Nephron (organoid): ENCODE measurements at regions not wholly inside any gene's neighbourhood (a gene's known extent, or its start where the extent isn't known, plus 50 kb on each side); places are given as distances from the start of the nearest gene placed in this dataset.
"Not testable (repeated sequence)": the region's sequence is repeated elsewhere in the genome, so short reads cannot be mapped to it uniquely, and the experiment has no call there.

Source experiments
- H3K27ac Mint-ChIP-seq, 3 experiments: 2 replicates each; pipeline ENCODE4 v1.8.0; 2020; ENCODE audit warnings: mixed read lengths in 3 of 3, mild to moderate bottlenecking in 2 of 3, moderate library complexity in 1 of 3
- H3K27me3 Mint-ChIP-seq: 2 replicates; pipeline ENCODE4 v1.8.0; 2021; ENCODE audit warnings: low read depth, mild to moderate bottlenecking, moderate library complexity, mixed read lengths
- H3K36me3 Mint-ChIP-seq: 2 replicates; pipeline ENCODE4 v1.8.0; 2020; ENCODE audit warnings: low read depth, mixed read lengths
- H3K4me1 Mint-ChIP-seq: 2 replicates; pipeline ENCODE4 v1.8.0; 2020; ENCODE audit warnings: mixed read lengths
- H3K4me3 Mint-ChIP-seq, 3 experiments: 2 replicates each; pipeline ENCODE4 v1.8.0; 2020; ENCODE audit warnings: mild to moderate bottlenecking in 3 of 3, mixed read lengths in 3 of 3, moderate library complexity in 2 of 3
- H3K9me3 Mint-ChIP-seq: 2 replicates; pipeline ENCODE4 v1.8.0; 2020; ENCODE audit warnings: mixed read lengths
- TF ChIP-seq, protein P1 (sequence below), 3 experiments: fragments of 200-600 bp; sonication (generic); IDR thresholded peaks; one replicate each; pipeline ENCODE4 v1.5.0; 2021; ENCODE audit warnings: antibody characterized with exemption in 3 of 3; ENCODE audit not compliant: unreplicated experiment in 3 of 3

DNA sequence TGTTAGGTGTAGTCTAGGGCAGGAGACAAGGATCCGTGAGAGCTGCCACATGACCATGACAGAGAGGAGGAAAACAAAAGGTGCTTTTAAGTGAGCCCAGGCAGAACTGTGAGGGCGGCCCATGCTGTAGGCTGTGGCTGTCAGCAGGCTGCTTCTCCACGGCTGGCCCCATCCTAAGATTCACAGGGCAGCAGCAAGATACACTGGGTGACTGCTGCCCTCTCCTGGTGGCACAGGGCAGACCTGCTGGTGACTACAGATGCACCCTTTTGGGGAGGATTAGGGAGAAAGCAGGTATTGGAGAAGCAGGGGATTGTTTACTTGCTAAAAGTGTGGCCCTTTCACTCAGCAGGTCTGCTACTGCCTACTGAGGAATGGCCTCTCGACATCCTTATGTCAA is 112.2 kb upstream of the CCZ1B start:
- not testable (repeated sequence) for H3K36me3 Mint-ChIP-seq, H3K4me1 Mint-ChIP-seq, H3K27ac Mint-ChIP-seq, H3K4me3 Mint-ChIP-seq, H3K27me3 Mint-ChIP-seq, H3K9me3 Mint-ChIP-seq
- TF ChIP-seq, protein P1, sequence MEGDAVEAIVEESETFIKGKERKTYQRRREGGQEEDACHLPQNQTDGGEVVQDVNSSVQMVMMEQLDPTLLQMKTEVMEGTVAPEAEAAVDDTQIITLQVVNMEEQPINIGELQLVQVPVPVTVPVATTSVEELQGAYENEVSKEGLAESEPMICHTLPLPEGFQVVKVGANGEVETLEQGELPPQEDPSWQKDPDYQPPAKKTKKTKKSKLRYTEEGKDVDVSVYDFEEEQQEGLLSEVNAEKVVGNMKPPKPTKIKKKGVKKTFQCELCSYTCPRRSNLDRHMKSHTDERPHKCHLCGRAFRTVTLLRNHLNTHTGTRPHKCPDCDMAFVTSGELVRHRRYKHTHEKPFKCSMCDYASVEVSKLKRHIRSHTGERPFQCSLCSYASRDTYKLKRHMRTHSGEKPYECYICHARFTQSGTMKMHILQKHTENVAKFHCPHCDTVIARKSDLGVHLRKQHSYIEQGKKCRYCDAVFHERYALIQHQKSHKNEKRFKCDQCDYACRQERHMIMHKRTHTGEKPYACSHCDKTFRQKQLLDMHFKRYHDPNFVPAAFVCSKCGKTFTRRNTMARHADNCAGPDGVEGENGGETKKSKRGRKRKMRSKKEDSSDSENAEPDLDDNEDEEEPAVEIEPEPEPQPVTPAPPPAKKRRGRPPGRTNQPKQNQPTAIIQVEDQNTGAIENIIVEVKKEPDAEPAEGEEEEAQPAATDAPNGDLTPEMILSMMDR (IDR thresholded peaks at IDR 0.05; ENCODE audit: unreplicated experiment in 3 of 3), result peak; percentile 36 to 62 (median 51)

DNA sequence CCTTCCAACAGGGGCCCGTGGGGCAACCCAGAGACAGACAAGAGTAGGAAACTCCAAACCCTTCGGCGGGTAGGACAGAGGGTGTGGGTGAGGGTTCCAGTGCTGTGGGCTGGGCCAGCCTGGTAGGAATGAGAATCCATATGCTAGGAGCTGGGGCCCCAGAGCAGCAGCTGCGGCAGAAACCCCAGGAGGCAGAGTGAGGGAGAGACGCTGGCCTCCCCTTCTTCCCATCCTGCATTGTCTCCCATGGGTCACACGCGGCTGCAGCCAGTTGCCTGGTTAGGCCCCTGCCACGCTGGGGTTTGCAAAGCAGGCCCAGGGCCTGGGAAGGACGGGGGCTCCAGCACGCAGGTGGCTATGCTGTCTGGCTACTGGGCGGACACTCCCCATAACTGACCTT is 113.1 kb upstream of the CCZ1B start:
- H3K27ac Mint-ChIP-seq, H3K4me1 Mint-ChIP-seq, H3K36me3 Mint-ChIP-seq, H3K4me3 Mint-ChIP-seq, H3K27me3 Mint-ChIP-seq, H3K9me3 Mint-ChIP-seq: not testable (repeated sequence)

DNA sequence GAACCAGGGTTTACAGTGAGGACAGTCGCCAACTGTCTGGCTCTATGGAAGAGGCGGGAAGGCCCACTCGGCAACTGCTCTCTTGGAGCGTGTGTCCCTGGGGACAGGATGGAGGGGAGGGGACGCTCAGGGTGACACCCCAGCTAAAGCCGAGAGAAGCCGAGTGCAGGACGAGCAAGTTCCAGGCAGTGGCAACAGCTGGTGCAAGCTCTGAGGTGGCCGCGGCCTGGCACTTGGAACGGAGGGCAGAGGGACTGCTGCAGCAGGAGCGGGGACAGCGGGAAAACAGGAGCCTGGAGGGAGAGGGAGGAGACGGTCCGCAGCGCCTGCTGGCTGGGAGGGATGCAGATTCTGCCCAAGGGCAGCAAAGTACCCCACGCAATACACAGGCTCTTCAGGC is 113.8 kb upstream of the CCZ1B start:
- H3K36me3 Mint-ChIP-seq, H3K27me3 Mint-ChIP-seq, H3K9me3 Mint-ChIP-seq, H3K4me1 Mint-ChIP-seq, H3K27ac Mint-ChIP-seq, H3K4me3 Mint-ChIP-seq: not testable (repeated sequence)

DNA sequence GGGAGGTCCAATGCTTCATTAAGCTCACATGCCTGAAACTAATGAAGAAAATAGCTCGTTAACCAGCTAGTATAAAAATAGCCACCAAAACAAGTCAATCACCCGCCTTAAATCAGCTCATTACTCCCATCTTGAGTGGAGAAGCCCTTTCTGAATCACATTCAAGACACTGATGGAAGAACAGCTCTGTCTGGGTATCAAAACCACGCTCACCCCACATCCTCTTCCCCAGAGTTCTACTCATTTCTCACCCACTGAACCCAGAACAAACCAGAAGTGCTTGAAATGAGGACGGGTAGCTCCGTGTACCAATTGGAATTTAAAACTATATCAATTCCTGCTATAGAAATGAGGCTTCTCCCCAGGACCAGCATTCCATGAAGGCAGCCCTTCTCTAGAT is 120.8 kb upstream of the CCZ1B start:
- not testable (repeated sequence) for H3K9me3 Mint-ChIP-seq, H3K36me3 Mint-ChIP-seq, H3K27ac Mint-ChIP-seq, H3K4me3 Mint-ChIP-seq, H3K4me1 Mint-ChIP-seq
- peaks cover 18% of the 10 kb centered on the region for H3K27me3 Mint-ChIP-seq

DNA sequence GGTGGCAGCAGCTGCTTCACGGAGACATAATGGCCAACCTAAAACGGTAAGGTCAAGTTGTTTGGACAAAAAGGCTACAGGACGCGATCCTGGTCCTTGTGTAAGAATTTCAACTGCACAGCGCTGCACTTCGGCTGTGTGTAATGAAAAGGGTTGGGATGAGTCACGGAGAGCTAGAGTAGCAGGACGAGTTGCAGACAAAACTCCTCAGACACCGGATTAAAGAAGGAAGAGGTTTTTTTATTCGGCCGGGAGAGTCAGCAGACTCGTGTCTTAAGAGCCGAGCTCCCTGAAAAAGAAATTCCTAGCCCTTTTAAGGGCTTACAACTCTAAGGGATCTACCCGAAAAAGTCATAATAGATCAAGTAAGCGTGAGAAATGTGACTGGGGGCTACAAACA is 124.2 kb upstream of the CCZ1B start:
- H3K27ac Mint-ChIP-seq, result peak overlapping the region in 1 of 3 experiments; percentile 2
- not testable (repeated sequence) for H3K4me3 Mint-ChIP-seq, H3K36me3 Mint-ChIP-seq, H3K9me3 Mint-ChIP-seq, H3K4me1 Mint-ChIP-seq
- peaks cover 15% of the 10 kb centered on the region for H3K27me3 Mint-ChIP-seq

DNA sequence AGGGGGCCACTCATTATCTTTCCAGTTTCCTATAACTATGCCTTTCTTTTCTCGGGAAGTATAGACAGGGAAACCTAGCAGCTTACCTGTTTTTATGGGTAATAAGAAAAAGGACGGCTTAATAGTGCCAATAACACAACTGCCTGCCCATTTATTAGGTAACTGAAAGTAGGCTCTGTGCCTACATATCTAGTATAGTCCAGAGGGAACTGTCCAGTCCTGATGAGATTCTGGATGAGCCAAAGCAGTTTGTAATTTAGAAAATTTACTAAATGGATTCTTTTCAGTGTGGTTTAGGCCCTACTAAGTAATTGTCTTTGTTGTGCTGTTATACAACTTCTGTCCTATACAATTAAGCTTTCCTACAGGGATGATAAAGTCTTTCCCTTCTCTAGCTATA is 125.5 kb upstream of the CCZ1B start:
- peaks cover 15% of the 10 kb centered on the region for H3K27me3 Mint-ChIP-seq
- H3K36me3 Mint-ChIP-seq, H3K4me3 Mint-ChIP-seq, H3K4me1 Mint-ChIP-seq, H3K27ac Mint-ChIP-seq, H3K9me3 Mint-ChIP-seq: not testable (repeated sequence)

DNA sequence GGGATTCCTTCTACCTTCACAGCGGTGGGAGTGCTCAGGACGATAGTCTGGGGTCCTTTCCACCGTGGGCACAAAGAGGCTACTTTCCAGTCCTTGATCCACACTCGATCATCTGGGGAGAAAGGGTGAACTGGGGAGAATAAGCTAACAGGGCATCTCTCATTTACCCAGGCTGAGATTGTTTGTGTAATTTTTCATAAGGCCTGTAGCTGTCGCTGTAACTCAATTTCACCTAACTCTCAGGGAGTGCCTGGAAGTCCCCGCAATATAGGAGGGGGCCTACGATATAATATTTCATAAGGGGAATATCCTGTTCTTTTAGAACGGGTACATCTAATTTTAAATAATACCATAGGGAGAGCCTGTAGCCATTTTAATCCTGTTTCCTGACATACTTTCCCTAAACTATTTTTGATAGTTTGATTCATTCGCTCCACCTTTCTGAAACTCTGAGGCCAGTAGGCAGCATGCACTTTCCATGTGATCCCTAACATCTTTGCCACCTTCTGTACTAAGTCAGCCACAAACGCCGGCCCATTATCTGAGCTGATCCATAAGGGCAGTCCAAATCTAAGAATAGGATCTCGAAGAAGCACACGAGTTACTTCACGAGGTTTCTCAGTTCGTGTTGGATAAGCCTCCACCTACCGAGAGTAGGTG is 127.2 kb upstream of the CCZ1B start:
- H3K27me3 Mint-ChIP-seq, result peaks cover 12% of the 10 kb centered on the region
- H3K27ac Mint-ChIP-seq, H3K9me3 Mint-ChIP-seq, H3K36me3 Mint-ChIP-seq, H3K4me1 Mint-ChIP-seq, H3K4me3 Mint-ChIP-seq: not testable (repeated sequence)
- TF ChIP-seq, protein P1 (IDR thresholded peaks at IDR 0.05; ENCODE audit: unreplicated experiment in 3 of 3), result peak; percentile 46 to 57 (median 49)

DNA sequence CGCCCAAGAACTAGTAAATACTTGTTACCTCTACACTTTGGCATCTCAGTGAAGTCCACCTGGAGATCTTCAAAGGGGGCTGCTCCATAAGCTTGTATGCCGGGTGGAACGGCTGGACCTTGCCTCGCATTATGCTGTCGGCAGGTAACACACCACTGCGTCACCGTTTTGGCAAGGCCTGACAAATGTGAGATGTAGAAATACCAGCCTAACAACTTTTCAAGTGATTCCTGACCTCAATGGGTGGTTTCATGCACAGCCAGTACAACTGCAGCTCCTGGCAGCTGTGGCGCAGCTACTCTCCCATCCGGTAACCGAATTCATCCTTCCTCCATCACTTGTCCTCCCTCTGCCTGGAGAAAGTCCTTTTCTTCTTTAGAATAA is 127.7 kb upstream of the CCZ1B start:
- H3K27ac Mint-ChIP-seq, H3K4me1 Mint-ChIP-seq, H3K27me3 Mint-ChIP-seq, H3K4me3 Mint-ChIP-seq, H3K36me3 Mint-ChIP-seq, H3K9me3 Mint-ChIP-seq: not testable (repeated sequence)

DNA sequence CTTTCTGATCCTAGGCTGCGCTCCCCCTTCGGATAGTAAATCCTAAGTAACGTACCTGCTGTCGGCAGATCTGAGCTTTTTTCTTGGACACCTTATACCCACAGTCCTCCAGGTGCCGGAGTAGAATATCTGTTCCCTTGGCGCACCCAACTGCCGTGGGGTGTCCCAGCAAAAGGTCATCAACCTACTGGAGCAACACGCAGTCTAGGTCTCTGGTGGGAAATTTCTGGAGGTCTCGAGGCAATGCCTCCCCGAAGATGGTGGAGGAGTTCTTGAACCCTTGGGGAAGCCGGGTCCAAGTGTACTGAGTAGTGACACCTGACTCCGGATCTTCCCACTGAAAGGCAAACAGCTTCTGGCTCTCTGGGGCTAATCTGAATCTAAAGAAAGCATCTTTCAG is 129.3 kb upstream of the CCZ1B start:
- H3K27me3 Mint-ChIP-seq, H3K4me1 Mint-ChIP-seq, H3K36me3 Mint-ChIP-seq, H3K4me3 Mint-ChIP-seq, H3K27ac Mint-ChIP-seq, H3K9me3 Mint-ChIP-seq: not testable (repeated sequence)

DNA sequence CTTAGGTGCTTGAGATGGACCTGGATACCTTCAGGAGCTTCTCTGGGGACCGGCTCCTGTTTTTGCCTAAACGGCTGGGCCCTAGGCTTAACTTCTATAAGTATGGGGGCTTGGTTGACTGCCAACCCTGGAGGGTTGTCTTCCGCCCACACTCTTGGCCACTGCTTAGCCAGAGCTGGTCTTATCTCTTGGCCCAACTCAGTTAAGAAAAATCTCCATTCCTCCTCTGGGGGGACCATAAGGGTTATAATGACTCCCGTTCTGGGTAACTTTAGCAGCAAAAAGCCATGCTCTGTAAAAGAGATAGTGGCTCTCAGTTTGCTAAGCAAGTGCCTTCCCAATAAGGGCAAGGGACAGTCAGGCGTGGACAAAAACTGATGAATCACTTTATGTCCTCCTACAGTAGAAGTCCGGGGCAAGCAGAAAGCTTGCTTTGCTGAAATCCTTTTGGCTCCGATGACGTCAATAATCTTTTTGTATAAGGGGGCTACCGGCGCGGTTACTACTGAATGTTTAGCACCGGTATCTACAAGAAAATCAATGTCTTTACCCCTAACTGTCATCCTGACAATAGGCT is 130.0 kb upstream of the CCZ1B start:
- not testable (repeated sequence) for H3K27me3 Mint-ChIP-seq, H3K9me3 Mint-ChIP-seq, H3K27ac Mint-ChIP-seq, H3K4me3 Mint-ChIP-seq, H3K36me3 Mint-ChIP-seq, H3K4me1 Mint-ChIP-seq

DNA sequence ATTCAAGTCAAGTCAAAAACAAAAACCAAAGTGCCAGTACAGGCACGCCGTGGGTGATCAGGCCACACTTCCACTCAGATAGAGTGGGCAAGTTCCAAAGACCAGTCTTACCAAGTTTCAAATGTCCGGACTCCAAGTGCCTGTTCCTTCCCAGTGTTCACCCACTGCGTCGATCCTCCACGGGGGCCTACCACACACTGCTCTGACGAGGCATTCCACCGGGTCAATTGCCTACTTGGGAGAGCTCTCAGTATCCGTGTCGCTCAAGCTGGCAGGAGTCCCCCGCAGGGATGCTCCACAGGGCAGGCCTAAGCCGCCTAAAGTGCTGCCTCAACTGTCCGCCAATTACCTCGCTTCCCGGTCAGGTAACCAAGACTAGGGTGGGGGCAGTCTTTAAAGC is 132.3 kb upstream of the CCZ1B start:
- not testable (repeated sequence) for H3K27me3 Mint-ChIP-seq, H3K4me3 Mint-ChIP-seq, H3K27ac Mint-ChIP-seq, H3K36me3 Mint-ChIP-seq, H3K4me1 Mint-ChIP-seq, H3K9me3 Mint-ChIP-seq

DNA sequence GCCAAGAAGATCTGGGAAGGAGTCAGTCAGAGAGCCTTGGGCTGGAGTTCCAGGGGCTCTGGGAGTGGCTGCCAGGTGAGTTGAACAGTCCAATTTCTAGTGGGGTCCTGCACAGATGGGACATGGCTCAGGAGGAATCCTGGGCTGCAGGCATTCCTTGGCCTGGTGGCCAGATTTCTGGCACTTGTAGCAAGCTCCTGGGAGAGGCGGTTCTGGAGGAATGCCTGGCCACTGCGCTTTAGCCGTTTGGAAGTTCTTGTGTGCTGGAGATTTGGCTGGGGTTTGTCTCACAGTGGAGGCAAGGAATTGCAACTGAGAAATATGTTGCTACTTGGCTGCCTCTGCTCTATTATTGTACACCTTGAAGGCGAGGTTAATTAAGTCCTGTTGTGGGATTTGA is 133.9 kb upstream of the CCZ1B start:
- H3K27ac Mint-ChIP-seq, H3K4me1 Mint-ChIP-seq, H3K4me3 Mint-ChIP-seq, H3K9me3 Mint-ChIP-seq, H3K27me3 Mint-ChIP-seq, H3K36me3 Mint-ChIP-seq: not testable (repeated sequence)

DNA sequence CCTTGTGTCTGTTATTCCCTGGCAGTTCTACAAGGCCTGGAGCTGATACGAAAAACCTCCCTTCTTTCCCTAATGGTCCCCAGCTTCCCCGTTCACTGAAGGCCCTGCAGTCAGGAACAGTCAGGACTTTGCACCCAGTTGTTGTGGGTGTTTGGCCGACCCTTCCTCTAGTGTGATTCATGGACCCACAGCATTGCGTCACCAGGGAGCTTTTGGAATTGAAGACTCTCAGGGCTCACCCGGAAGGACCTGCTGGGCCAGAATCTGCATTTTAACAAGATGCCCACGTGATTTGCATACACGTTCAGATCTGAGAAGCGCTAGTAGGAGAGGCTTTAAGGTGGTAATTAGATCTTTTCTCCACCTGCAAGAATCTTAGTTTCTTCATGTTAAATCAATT is 136.8 kb upstream of the CCZ1B start:
- H3K9me3 Mint-ChIP-seq, H3K27ac Mint-ChIP-seq, H3K4me1 Mint-ChIP-seq, H3K36me3 Mint-ChIP-seq, H3K27me3 Mint-ChIP-seq, H3K4me3 Mint-ChIP-seq: not testable (repeated sequence)
